Neural progenitor cell (in vitro differentiated cells): ENCODE measurements at regions not wholly inside any gene's neighbourhood (a gene's known extent, or its start where the extent isn't known, plus 50 kb on each side); places are given as distances from the start of the nearest gene placed in this dataset.

Source experiments
- DNase-seq: peaks from one replicate; pipeline ENCODE4 v3.0.0-alpha.2; 2016; ENCODE audit warnings: low spot score
- H2AFZ ChIP-seq: fragments of 200-600 bp; sonication (generic); replicated peaks from 2 replicates; pipeline ENCODE4 v1.6.1; 2016; ENCODE audit warnings: antibody characterized with exemption
- H3F3A ChIP-seq: fragments of 200-600 bp; sonication (generic); 2 replicates; pipeline ENCODE4 v1.6.1; 2016; ENCODE audit warnings: antibody characterized with exemption, low read depth
- H3K27ac ChIP-seq: fragments of 200-600 bp; sonication (generic); 2 replicates; pipeline ENCODE4 v1.5.1; 2016; ENCODE audit warnings: mild to moderate bottlenecking
- H3K27me3 ChIP-seq: fragments of 200-600 bp; sonication (generic); 2 replicates; pipeline ENCODE4 v1.6.1; 2016; ENCODE audit warnings: mild to moderate bottlenecking, moderate library complexity
- H3K36me3 ChIP-seq: fragments of 200-600 bp; sonication (generic); 2 replicates; pipeline ENCODE4 v1.5.1; 2016
- H3K4me1 ChIP-seq: fragments of 200-600 bp; sonication (generic); 2 replicates; pipeline ENCODE4 v1.6.1; 2016; ENCODE audit warnings: mixed run types
- H3K4me2 ChIP-seq: fragments of 200-600 bp; sonication (generic); 2 replicates; pipeline ENCODE4 v1.6.1; 2016
- H3K4me3 ChIP-seq: fragments of 200-600 bp; sonication (generic); 2 replicates; pipeline ENCODE4 v1.5.1; 2016
- H3K79me2 ChIP-seq: fragments of 200-600 bp; sonication (generic); 2 replicates; pipeline ENCODE4 v1.6.1; 2016; ENCODE audit warnings: low read depth
- H3K9ac ChIP-seq: fragments of 200-600 bp; sonication (generic); 2 replicates; pipeline ENCODE4 v1.6.1; 2016
- H3K9me3 ChIP-seq: fragments of 200-600 bp; sonication (generic); 2 replicates; pipeline ENCODE4 v1.5.1; 2016; ENCODE audit warnings: low read depth
- H4K20me1 ChIP-seq: fragments of 200-600 bp; sonication (generic); 2 replicates; pipeline ENCODE4 v1.6.1; 2016; ENCODE audit warnings: low read depth
- H3K27ac Mint-ChIP-seq: 3 replicates; pipeline ENCODE4 v1.8.0; 2021; ENCODE audit warnings: mixed read lengths
- H3K27me3 Mint-ChIP-seq: 2 replicates; pipeline ENCODE4 v1.8.0; 2022; ENCODE audit warnings: low read depth, mild to moderate bottlenecking, inconsistent platforms, moderate library complexity, mixed read lengths; ENCODE audit not compliant: insufficient read depth
- H3K36me3 Mint-ChIP-seq: 3 replicates; pipeline ENCODE4 v1.8.0; 2021; ENCODE audit warnings: mixed read lengths
- H3K4me1 Mint-ChIP-seq: 3 replicates; pipeline ENCODE4 v1.8.0; 2021; ENCODE audit warnings: mixed read lengths
- H3K4me3 Mint-ChIP-seq: 3 replicates; pipeline ENCODE4 v1.8.0; 2021; ENCODE audit warnings: mild to moderate bottlenecking, moderate library complexity, mixed read lengths
- H3K9me3 Mint-ChIP-seq: 3 replicates; pipeline ENCODE4 v1.8.0; 2020; ENCODE audit warnings: mixed read lengths
- EZH2 ChIP-seq: fragments of 200-600 bp; sonication (generic); IDR thresholded peaks from 2 replicates; pipeline ENCODE4 v1.6.1; 2017; ENCODE audit warnings: antibody characterized with exemption, mild to moderate bottlenecking, moderate library complexity
- EZH2phosphoT487 ChIP-seq: fragments of 200-600 bp; sonication (generic); IDR thresholded peaks from 2 replicates; pipeline ENCODE4 v1.6.1; 2017; ENCODE audit warnings: antibody characterized with exemption
- TF ChIP-seq, protein P1 (sequence below): fragments of 200-600 bp; sonication (generic); IDR thresholded peaks from 2 replicates; pipeline ENCODE4 v1.5.1; 2017; ENCODE audit warnings: antibody characterized with exemption, mild to moderate bottlenecking

DNA sequence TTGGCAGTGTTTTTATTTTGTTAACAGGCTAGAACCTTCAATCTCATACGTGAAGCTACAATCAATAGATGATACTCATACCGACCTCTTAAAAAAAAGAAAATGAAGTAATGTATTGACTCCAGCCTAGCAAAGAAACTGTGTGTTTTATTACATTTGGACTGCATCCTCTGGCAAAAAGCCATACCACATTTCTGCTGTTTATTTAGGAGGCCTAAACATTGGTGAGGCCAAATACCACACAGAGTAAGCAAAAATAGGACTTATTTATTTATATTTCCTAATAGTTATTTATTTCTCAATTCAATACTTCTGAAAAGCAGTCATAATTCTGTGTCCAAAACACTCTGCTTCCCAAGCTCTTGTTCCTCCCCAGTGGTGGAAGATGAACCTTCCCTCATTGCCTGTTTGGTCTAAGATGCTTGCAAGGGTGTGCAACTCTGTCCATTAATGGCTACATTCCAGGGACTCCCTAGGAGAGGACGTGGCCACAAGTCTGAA lies 398.8 kb upstream of the KLF6 start:
- H3K4me1 ChIP-seq, result peaks cover 4% of the 10 kb centered on the region
- no peak overlapping the region for H3K4me3 ChIP-seq
- Mint-ChIP-seq H3K27ac (no peak overlapping the region), H3K4me3 (no peak overlapping the region), H3K9me3 (peaks cover 7% of the 10 kb centered on the region), H3K4me1 (peaks cover 30% of the 10 kb centered on the region), H3K27me3 (no peaks in the 10 kb centered on the region), H3K36me3 (peaks cover 2% of the 10 kb centered on the region)
- H4K20me1 ChIP-seq, result no peaks in the 10 kb centered on the region
- no peak for TF ChIP-seq EZH2phosphoT487
- no peak overlapping the region for H3K9ac ChIP-seq
- no peaks in the 10 kb centered on the region for H3K36me3 ChIP-seq
- H3K79me2 ChIP-seq, result no peaks in the 10 kb centered on the region
- H3F3A ChIP-seq, result no peaks in the 10 kb centered on the region
- DNase-seq, result no peak
- no peak overlapping the region for H3K4me2 ChIP-seq
- H3K9me3 ChIP-seq, result no peaks in the 10 kb centered on the region
- H3K27ac ChIP-seq, result no peak overlapping the region
- no peaks in the 10 kb centered on the region for H3K27me3 ChIP-seq
- no peak overlapping the region for H2AFZ ChIP-seq

DNA sequence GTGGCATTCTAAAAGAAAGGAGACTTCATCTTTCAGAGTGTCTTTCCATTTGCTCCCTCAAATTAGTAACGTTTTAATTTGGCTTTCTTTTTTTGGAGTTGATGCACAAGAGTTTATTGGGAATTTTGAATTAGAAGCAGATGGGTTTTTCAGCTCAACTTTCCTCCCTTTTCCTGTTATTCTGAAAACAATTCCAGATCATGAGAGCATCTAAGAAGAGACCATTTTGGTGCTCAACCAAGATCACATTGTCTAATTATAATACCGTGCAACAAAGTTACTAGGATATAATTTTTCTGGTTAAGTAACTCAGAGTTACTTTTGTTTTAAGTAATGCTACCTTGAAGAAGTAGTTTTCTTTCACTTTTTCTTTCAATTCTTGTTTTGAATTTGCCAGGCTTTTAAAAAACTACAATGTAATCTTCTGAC lies 396.6 kb upstream of the KLF6 start:
- Mint-ChIP-seq H3K27me3 (no peaks in the 10 kb centered on the region), H3K36me3 (peaks cover 2% of the 10 kb centered on the region), H3K9me3 (peaks cover 7% of the 10 kb centered on the region), H3K27ac (no peak overlapping the region), H3K4me1 (peaks cover 25% of the 10 kb centered on the region), H3K4me3 (no peak overlapping the region)
- no peak overlapping the region for H3K27ac ChIP-seq
- H3K79me2 ChIP-seq, result no peaks in the 10 kb centered on the region
- H3K36me3 ChIP-seq, result no peaks in the 10 kb centered on the region
- no peak for DNase-seq
- no peak overlapping the region for H3K9ac ChIP-seq
- H3F3A ChIP-seq, result no peaks in the 10 kb centered on the region
- peaks cover 4% of the 10 kb centered on the region for H3K4me1 ChIP-seq
- TF ChIP-seq EZH2phosphoT487 (no peak), EZH2 (no peak)
- TF ChIP-seq, protein P1, sequence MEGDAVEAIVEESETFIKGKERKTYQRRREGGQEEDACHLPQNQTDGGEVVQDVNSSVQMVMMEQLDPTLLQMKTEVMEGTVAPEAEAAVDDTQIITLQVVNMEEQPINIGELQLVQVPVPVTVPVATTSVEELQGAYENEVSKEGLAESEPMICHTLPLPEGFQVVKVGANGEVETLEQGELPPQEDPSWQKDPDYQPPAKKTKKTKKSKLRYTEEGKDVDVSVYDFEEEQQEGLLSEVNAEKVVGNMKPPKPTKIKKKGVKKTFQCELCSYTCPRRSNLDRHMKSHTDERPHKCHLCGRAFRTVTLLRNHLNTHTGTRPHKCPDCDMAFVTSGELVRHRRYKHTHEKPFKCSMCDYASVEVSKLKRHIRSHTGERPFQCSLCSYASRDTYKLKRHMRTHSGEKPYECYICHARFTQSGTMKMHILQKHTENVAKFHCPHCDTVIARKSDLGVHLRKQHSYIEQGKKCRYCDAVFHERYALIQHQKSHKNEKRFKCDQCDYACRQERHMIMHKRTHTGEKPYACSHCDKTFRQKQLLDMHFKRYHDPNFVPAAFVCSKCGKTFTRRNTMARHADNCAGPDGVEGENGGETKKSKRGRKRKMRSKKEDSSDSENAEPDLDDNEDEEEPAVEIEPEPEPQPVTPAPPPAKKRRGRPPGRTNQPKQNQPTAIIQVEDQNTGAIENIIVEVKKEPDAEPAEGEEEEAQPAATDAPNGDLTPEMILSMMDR, result no peak
- no peak overlapping the region for H3K4me3 ChIP-seq
- no peaks in the 10 kb centered on the region for H4K20me1 ChIP-seq
- H3K4me2 ChIP-seq, result no peak overlapping the region
- no peaks in the 10 kb centered on the region for H3K9me3 ChIP-seq
- no peaks in the 10 kb centered on the region for H3K27me3 ChIP-seq
- no peak overlapping the region for H2AFZ ChIP-seq

DNA sequence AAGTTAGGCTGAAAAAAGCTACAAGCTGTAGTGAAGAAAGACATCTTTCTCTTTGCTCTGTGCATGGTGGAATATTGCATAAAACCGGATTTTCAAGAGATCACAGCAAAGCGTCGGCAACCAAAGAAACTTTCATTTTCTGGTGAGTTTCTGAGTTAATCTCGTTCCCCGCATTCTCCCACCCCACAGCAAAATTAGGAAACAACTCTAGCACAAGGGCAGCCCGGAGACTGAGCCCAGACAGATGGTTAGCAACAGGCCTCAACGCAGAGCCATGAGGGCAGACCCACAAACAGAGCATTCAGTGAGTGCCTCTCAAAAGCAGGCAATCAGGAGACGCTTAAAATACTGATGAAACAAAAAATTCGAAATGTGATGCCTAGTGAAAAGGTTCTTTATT lies 396.1 kb upstream of the KLF6 start:
- Histone ChIP-seq H2AFZ (peak overlapping the region; percentile 71), H3K27me3 (no peaks in the 10 kb centered on the region), H4K20me1 (no peaks in the 10 kb centered on the region), H3K9me3 (no peaks in the 10 kb centered on the region), H3K79me2 (no peaks in the 10 kb centered on the region), H3K4me3 (no peak overlapping the region), H3F3A (no peaks in the 10 kb centered on the region), H3K36me3 (no peaks in the 10 kb centered on the region), H3K4me2 (no peak overlapping the region), H3K27ac (no peak overlapping the region), H3K4me1 (peaks cover under 1% of the 10 kb centered on the region), H3K9ac (no peak overlapping the region)
- DNase-seq, result no peak
- peaks cover 2% of the 10 kb centered on the region for H3K36me3 Mint-ChIP-seq
- H3K4me3 Mint-ChIP-seq, result no peak overlapping the region
- peaks cover 7% of the 10 kb centered on the region for H3K9me3 Mint-ChIP-seq
- H3K27ac Mint-ChIP-seq, result no peak overlapping the region
- no peaks in the 10 kb centered on the region for H3K27me3 Mint-ChIP-seq
- peaks cover 20% of the 10 kb centered on the region for H3K4me1 Mint-ChIP-seq
- TF ChIP-seq EZH2, result no peak
- TF ChIP-seq, protein P1, result no peak
- no peak for TF ChIP-seq EZH2phosphoT487

DNA sequence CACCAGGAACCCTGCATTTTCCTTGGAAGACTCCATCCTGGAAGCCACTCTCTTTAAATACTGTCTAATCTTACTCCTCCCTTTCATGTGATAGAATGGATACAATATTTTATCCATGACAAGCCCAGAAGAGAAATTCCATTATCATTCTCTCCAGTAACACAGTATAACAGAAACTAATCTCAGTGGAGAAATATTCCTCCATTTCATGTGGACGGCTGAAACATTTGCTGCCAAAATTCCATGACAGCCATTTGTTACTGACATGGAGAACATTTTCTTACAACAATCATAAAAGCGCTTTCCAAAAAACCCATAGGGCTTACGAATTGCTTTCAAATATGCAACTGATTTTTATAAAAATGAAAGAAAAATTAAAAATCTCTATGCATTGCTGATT lies 392.8 kb upstream of the KLF6 start:
- no peaks in the 10 kb centered on the region for H3K36me3 Mint-ChIP-seq
- Histone ChIP-seq H3K36me3 (no peaks in the 10 kb centered on the region), H4K20me1 (no peaks in the 10 kb centered on the region), H3K4me1 (no peaks in the 10 kb centered on the region), H3K9ac (no peak overlapping the region), H3K4me3 (no peak overlapping the region), H3K27me3 (no peaks in the 10 kb centered on the region), H3K27ac (no peak overlapping the region), H3K9me3 (no peaks in the 10 kb centered on the region), H3K79me2 (no peaks in the 10 kb centered on the region), H3K4me2 (no peak overlapping the region), H3F3A (no peaks in the 10 kb centered on the region), H2AFZ (no peak overlapping the region)
- no peak for DNase-seq
- TF ChIP-seq, protein P1, result no peak
- TF ChIP-seq EZH2phosphoT487, result no peak
- TF ChIP-seq EZH2, result no peak
- no peak overlapping the region for H3K4me3 Mint-ChIP-seq
- peaks cover 13% of the 10 kb centered on the region for H3K4me1 Mint-ChIP-seq
- peaks cover 15% of the 10 kb centered on the region for H3K9me3 Mint-ChIP-seq
- peaks cover 2% of the 10 kb centered on the region for H3K27me3 Mint-ChIP-seq
- no peak overlapping the region for H3K27ac Mint-ChIP-seq
